ENCODE measurements at regions not wholly inside any gene's neighbourhood (a gene's known extent, or its start where the extent isn't known, plus 50 kb on each side); places are given as distances from the start of the nearest gene placed in this dataset.

- no peak overlapping the region for H3K4me2 ChIP-seq (ENCODE audit: low read length)
- no peaks in the 10 kb centered on the region for H3K4me1 ChIP-seq (ENCODE audit: control insufficient read depth, low read length)
- H3K79me2 ChIP-seq (ENCODE audit: control insufficient read depth, low read length), result no peaks in the 10 kb centered on the region
- no peak overlapping the region for H3K27ac ChIP-seq (ENCODE audit: low read depth, low read length)
- TF ChIP-seq CTCF (IDR thresholded peaks at IDR 0.05; ENCODE audit: low read depth, low read length, poor library complexity, severe bottlenecking) (no peak), EZH2phosphoT487 (IDR thresholded peaks at IDR 0.05; ENCODE audit: borderline replicate concordance, low read length) (no peak)
- no peaks in the 10 kb centered on the region for H3K9me3 ChIP-seq (ENCODE audit: control insufficient read depth, insufficient read depth, low read length)
- H3K36me3 ChIP-seq (ENCODE audit: control insufficient read depth, low read length), result no peaks in the 10 kb centered on the region
- H3K27me3 ChIP-seq (ENCODE audit: control insufficient read depth, low read length), result no peaks in the 10 kb centered on the region
- H3K4me3 ChIP-seq (ENCODE audit: low read length), result no peak overlapping the region
- H3K9me2 ChIP-seq (replicated peaks; ENCODE audit: control insufficient read depth, low read length), result no peaks in the 10 kb centered on the region
- no peaks in the 10 kb centered on the region for H3F3A ChIP-seq (ENCODE audit: control insufficient read depth, insufficient read depth)
- H4K20me1 ChIP-seq (ENCODE audit: control insufficient read depth, insufficient read depth, low read depth, low read length), result no peaks in the 10 kb centered on the region
These were observed 315.5 kb upstream of the BOD1L1 start for GRCh38 chr4:13942977-13943376.

- H3K4me2 ChIP-seq (ENCODE audit: low read length), result no peak overlapping the region
- no peaks in the 10 kb centered on the region for H3K79me2 ChIP-seq (ENCODE audit: control insufficient read depth, low read length)
- H3K27ac ChIP-seq (ENCODE audit: low read depth, low read length), result no peak overlapping the region
- no peaks in the 10 kb centered on the region for H3K27me3 ChIP-seq (ENCODE audit: control insufficient read depth, low read length)
- no peaks in the 10 kb centered on the region for H3K9me3 ChIP-seq (ENCODE audit: control insufficient read depth, insufficient read depth, low read length)
- TF ChIP-seq CTCF (IDR thresholded peaks at IDR 0.05; ENCODE audit: low read depth, low read length, poor library complexity, severe bottlenecking) (no peak), EZH2phosphoT487 (IDR thresholded peaks at IDR 0.05; ENCODE audit: borderline replicate concordance, low read length) (no peak)
- H3K4me1 ChIP-seq (ENCODE audit: control insufficient read depth, low read length), result no peaks in the 10 kb centered on the region
- H3F3A ChIP-seq (ENCODE audit: control insufficient read depth, insufficient read depth), result no peaks in the 10 kb centered on the region
- H3K36me3 ChIP-seq (ENCODE audit: control insufficient read depth, low read length), result no peaks in the 10 kb centered on the region
- no peaks in the 10 kb centered on the region for H4K20me1 ChIP-seq (ENCODE audit: control insufficient read depth, insufficient read depth, low read depth, low read length)
- H3K4me3 ChIP-seq (ENCODE audit: low read length), result no peak overlapping the region
- no peaks in the 10 kb centered on the region for H3K9me2 ChIP-seq (replicated peaks; ENCODE audit: control insufficient read depth, low read length)
These were observed 316.6 kb upstream of the BOD1L1 start for GRCh38 chr4:13944095-13944511.

GRCh38 chr4:13947921-13948320 lies 320.4 kb upstream of the BOD1L1 start:
- Histone ChIP-seq H3K4me3 (ENCODE audit: low read length) (no peak overlapping the region), H3K36me3 (ENCODE audit: control insufficient read depth, low read length) (no peaks in the 10 kb centered on the region), H3K4me2 (ENCODE audit: low read length) (no peak overlapping the region), H3K79me2 (ENCODE audit: control insufficient read depth, low read length) (no peaks in the 10 kb centered on the region), H3K4me1 (ENCODE audit: control insufficient read depth, low read length) (no peaks in the 10 kb centered on the region), H3K27me3 (ENCODE audit: control insufficient read depth, low read length) (no peaks in the 10 kb centered on the region), H4K20me1 (ENCODE audit: control insufficient read depth, insufficient read depth, low read depth, low read length) (no peaks in the 10 kb centered on the region), H3K9me2 (replicated peaks; ENCODE audit: control insufficient read depth, low read length) (no peaks in the 10 kb centered on the region), H3K27ac (ENCODE audit: low read depth, low read length) (no peak overlapping the region), H3F3A (ENCODE audit: control insufficient read depth, insufficient read depth) (no peaks in the 10 kb centered on the region), H3K9me3 (ENCODE audit: control insufficient read depth, insufficient read depth, low read length) (no peaks in the 10 kb centered on the region)
- no peak for TF ChIP-seq CTCF (IDR thresholded peaks at IDR 0.05; ENCODE audit: low read depth, low read length, poor library complexity, severe bottlenecking)
- no peak for TF ChIP-seq EZH2phosphoT487 (IDR thresholded peaks at IDR 0.05; ENCODE audit: borderline replicate concordance, low read length)

GRCh38 chr4:13950491-13950890 lies 323.0 kb upstream of the BOD1L1 start:
- TF ChIP-seq CTCF (IDR thresholded peaks at IDR 0.05; ENCODE audit: low read depth, low read length, poor library complexity, severe bottlenecking) (no peak), EZH2phosphoT487 (IDR thresholded peaks at IDR 0.05; ENCODE audit: borderline replicate concordance, low read length) (no peak)
- H4K20me1 ChIP-seq (ENCODE audit: control insufficient read depth, insufficient read depth, low read depth, low read length), result no peaks in the 10 kb centered on the region
- H3K9me3 ChIP-seq (ENCODE audit: control insufficient read depth, insufficient read depth, low read length), result no peaks in the 10 kb centered on the region
- no peaks in the 10 kb centered on the region for H3F3A ChIP-seq (ENCODE audit: control insufficient read depth, insufficient read depth)
- no peaks in the 10 kb centered on the region for H3K36me3 ChIP-seq (ENCODE audit: control insufficient read depth, low read length)
- H3K4me1 ChIP-seq (ENCODE audit: control insufficient read depth, low read length), result no peaks in the 10 kb centered on the region
- no peak overlapping the region for H3K4me3 ChIP-seq (ENCODE audit: low read length)
- H3K9me2 ChIP-seq (replicated peaks; ENCODE audit: control insufficient read depth, low read length), result no peaks in the 10 kb centered on the region
- H3K4me2 ChIP-seq (ENCODE audit: low read length), result no peak overlapping the region
- H3K27ac ChIP-seq (ENCODE audit: low read depth, low read length), result no peak overlapping the region
- no peaks in the 10 kb centered on the region for H3K27me3 ChIP-seq (ENCODE audit: control insufficient read depth, low read length)
- no peaks in the 10 kb centered on the region for H3K79me2 ChIP-seq (ENCODE audit: control insufficient read depth, low read length)

Data from DOHH2 (cell line).